H1 (cell line): ENCODE measurements at regions not wholly inside any gene's neighbourhood (a gene's known extent, or its start where the extent isn't known, plus 50 kb on each side); places are given as distances from the start of the nearest gene placed in this dataset.

ENCODE experiments used
- CHD2 ChIP-seq: IDR thresholded peaks from 2 replicates; pipeline ENCODE4 v1.6.1; 2012; ENCODE audit warnings: low read length, improper control_type of control experiment
- CTCF ChIP-seq, 3 experiments: IDR thresholded peaks; 1 replicate in 2 of 3; 2 replicates in 1 of 3; pipeline versions ENCODE4 v1.5.1 to v1.6.1; 2011; ENCODE audit warnings: low read length in 3 of 3, mild to moderate bottlenecking in 3 of 3, inconsistent platforms in 2 of 3, low read depth in 1 of 3, moderate library complexity in 1 of 3; ENCODE audit not compliant: insufficient read depth in 1 of 3; ENCODE audit errors: control extremely low read depth in 1 of 3
- EP300 ChIP-seq, 2 experiments: IDR thresholded peaks; 1 replicate in 1 of 2; 2 replicates in 1 of 2; pipeline ENCODE4 v1.6.1; 2011 to 2012; ENCODE audit warnings: low read depth in 2 of 2, low read length in 2 of 2, mild to moderate bottlenecking in 2 of 2, borderline replicate concordance in 1 of 2, inconsistent platforms in 1 of 2, moderate library complexity in 1 of 2
- JUND ChIP-seq: IDR thresholded peaks from 2 replicates; pipeline ENCODE4 v1.6.1; 2011; ENCODE audit warnings: mild to moderate bottlenecking, improper control_type of control experiment, low read length
- RFX5 ChIP-seq: IDR thresholded peaks from 2 replicates; pipeline ENCODE4 v1.6.1; 2011; ENCODE audit warnings: low read depth, low read length, improper control_type of control experiment, borderline replicate concordance
- TAF1 ChIP-seq: IDR thresholded peaks from 2 replicates; pipeline ENCODE4 v1.6.1; 2011; ENCODE audit warnings: mild to moderate bottlenecking, low read depth, low read length

DNA sequence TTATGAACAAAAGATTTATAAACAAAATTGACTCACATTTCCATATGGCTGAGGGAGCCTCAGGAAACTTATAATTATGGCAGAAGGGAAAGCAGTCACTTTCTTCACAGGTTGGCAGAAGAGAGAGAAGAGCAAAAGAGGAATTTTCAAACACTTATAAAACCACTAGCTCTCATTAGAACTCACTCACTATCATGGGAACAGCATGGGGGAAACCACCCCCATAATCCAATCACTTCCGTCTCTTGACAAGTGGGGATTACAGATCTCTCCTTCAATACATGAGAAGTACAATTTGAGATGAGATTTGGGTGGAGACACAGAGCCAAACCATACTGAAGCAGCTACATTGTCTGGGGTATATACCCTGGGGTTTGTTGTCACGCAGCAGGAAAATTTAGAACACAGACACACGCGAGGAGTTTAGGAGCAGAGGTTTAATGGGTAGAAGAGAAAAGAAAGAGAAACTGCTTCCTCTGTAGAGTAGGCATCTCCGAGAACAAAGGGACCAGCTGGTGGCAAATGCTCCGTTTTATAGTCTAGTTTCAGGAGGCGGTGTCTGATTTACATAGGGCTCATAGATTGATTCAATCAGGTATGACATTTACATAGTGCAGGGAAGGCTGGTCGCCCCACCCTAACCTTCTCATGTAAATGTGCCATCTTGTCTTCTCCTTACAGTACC lies 2277.7 kb upstream of the AGA start:
- TF ChIP-seq CHD2 (no peak), EP300 (IDR thresholded peaks at IDR 0.05; ENCODE audit: borderline replicate concordance in 1 of 2, low read depth in 2 of 2, low read length in 2 of 2) (no peak), CTCF (IDR thresholded peaks at IDR 0.05; ENCODE audit: control extremely low read depth in 1 of 3, insufficient read depth in 1 of 3, low read depth in 1 of 3, low read length in 3 of 3) (no peak), TAF1 (no peak), JUND (no peak), RFX5 (no peak)
